UCSD-AML1 (cell line): ENCODE measurements at regions not wholly inside any gene's neighbourhood (a gene's known extent, or its start where the extent isn't known, plus 50 kb on each side); places are given as distances from the start of the nearest gene placed in this dataset.
A peak's percentile ranks its signal among the peaks of the same experiment; 100 is the strongest.

Experiments
- DNase-seq: peaks from one replicate; lab custom pipeline; 2025; ENCODE audit not compliant: unreplicated experiment; lab: John Stamatoyannopoulos, UW

DNA sequence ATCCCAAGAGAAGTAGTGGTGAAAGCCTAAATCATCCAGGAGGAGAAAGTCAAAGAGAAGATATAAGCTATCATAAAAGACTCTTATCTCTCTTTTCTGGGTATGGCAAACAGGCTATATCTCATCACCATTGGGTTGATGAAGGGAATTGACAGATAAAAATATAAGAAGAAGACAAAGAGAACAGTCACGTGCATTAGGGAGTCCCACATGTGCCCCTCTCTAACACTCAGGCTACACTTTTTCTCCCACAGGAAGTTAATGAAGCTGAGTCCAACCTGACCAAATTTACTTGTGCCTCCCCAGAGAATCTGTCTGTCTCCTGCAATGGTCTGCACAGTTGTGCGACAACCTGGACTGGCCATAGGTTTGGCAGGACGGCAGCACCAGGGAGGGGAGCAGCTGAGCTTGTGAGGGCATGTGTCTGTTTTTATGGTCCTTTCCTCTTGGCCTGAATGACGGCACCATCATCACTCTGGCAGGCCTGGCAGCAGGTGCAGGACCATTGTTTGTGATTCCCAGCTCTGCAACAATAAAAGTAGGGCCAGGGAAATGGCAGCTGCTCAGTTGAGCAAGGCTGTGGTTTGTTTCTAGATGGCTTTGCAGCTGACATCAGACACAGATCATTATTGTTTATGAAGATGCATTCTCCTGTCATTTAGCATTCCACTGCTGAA is 144.5 kb upstream of the MCHR2 start:
- DNase-seq: no peak

DNA sequence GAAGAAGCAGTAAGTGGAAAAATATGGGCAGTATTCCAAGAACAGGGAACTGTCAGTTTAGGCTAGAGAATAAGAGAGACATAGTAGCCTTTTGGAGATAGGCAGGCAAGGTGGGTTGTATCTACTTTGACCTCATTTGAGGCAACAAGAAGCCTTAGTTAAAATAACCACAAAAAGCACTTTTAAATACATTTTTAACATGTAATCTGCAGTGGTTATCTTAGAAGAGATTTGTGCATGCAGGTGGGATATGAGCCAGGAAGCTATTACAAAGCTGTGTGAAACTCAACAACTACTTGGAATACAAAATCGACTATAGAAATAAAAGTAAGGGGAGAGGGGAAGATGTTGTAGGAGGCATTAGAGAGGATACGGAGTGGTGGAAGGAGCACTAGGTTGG is 143.7 kb upstream of the MCHR2 start:
- no peak for DNase-seq

DNA sequence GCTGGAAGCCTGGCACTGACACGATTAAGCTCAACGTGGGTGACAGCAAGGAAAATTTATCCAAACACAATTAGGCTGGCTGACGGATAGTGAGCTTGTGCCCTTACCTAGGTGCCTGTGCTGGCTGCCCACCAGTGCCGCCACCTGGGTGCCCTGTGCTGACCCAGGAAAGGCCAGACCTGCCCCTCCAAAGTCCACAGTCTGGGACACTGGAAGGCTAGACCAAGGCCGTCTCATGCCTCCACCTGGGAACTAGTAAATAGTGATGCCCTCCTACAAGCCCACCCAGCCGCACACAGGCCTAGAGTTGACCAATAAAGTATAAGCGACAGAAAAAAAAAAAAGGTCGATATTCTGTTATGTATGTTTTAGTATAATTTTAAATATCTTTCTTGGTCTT is 142.6 kb upstream of the MCHR2 start:
- DNase-seq: no peak

DNA sequence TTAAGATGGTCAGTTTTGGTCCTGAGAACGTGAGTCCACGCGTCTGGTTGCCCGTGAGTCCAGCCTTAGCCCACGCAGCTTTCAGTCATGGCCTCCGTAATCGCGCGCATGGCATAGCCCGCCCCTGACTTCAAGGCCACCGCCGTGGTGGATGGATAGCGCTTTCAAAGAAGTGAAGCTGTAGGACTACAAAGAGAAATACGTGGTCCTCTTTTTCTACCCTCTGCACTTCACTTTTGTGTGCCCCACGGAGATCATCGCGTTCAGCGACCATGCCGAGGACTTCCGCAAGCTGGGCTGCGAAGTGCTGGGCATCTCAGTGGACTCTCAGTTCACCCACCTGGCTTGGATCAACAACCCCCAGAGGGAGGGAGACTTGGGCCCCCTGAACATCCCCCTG is 142.0 kb upstream of the MCHR2 start:
- no peak for DNase-seq

DNA sequence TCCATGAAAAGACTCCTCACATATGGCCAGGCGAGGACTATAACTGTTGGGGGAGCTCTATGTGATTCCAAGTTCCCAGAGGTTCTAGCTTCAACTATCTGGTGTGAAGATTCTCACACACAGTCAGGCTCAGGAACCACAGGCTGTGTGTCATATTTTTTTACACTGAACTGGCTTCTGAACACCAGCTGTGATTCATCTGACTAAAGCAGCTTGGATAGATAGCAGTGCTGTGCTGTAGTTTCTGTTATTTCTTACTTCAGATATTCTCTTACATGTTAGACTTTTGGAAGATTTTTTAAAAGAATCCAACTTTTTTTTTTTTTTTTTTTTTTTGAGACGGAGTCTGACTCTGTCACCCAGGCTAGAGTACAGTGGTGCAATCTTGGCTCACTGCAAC is 140.7 kb upstream of the MCHR2 start:
- no peak for DNase-seq

DNA sequence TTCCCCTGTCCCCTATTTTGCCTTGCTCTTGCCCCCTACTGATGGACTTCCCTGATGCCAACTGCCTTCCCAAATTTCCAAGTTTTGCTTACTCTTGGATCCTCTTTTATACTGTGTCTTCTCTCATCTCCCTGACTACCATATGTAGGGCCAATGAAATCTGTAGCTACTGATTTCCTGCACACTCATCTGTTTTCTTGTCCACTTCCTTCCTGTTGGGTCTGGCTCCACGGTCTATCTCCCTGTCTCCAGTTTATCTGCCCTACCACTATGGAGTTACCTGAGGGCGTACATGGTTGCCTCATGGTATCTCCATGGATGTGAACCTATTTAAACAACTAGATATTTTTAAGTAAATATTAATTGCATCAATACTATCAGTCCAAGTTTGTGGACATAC is 140.3 kb upstream of the MCHR2 start:
- no peak for DNase-seq

DNA sequence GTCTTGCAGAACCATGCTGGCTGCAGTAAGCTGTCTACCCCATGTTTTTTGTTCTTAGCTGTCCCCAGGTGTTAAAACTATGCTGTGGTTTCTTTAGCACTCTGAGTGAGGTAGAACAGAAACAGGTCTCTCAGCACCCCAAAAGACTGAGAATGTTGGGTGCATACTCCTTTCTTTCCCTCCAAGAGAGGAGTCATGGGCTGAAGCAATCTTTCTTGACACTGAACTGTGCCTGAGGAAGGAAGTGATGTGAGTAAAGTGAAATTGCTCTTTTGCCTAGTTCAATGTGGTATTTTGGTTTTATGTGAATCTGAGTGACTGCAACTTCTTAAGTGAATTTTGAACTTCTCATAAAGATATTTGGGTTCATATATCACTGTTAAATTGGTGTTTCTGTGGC is 138.0 kb upstream of the MCHR2 start:
- no peak for DNase-seq

DNA sequence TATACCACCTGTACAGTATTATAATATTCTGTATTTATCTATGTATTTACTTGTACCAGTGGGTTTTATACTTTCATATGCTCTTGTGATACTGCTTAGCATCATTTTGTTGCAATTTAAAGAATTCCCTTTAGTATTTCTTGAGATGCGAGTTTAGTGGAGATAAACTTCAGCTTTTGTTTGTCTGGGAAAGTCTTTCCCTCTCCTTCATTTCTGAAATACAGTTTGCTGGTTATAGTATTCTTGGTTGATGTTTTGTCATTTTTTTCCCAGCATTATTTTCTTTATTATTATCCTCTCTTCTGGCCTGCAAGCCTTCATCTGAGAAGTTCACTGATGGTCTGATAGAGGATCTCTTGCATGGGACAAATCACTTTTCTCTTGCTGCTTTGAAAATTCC is 136.6 kb upstream of the MCHR2 start:
- no peak for DNase-seq

DNA sequence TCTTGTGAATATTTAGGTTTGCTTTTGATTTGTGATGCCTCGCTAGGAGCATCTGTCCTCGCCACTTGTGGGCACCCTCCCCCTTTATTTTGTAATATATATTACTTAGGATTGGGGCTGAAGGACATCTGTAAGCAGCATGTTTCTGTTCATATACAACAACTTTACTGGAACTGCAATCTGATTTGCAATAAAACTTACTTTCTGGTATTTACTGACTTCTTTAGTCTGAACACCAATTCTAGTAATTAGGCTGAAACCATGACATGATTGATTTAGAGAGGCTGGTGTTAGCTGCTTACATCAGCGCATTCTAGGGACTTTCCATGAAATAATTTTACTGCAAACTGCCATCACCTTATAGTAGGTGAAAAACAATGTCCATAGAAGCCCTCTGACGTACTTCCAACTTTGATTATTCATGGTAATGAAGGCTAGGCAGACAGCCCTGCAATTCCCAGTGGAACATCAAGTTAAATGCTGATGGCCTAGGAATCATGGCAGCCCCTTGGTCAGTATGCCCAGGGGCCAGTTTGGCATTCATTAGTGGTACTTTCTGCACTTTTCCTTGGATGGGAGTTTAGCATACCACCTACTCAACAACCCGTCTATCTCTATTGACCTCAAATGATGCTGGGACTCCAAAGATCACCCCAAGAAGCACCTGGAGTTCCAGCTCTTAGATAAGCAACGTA is 132.9 kb upstream of the MCHR2 start:
- no peak for DNase-seq

DNA sequence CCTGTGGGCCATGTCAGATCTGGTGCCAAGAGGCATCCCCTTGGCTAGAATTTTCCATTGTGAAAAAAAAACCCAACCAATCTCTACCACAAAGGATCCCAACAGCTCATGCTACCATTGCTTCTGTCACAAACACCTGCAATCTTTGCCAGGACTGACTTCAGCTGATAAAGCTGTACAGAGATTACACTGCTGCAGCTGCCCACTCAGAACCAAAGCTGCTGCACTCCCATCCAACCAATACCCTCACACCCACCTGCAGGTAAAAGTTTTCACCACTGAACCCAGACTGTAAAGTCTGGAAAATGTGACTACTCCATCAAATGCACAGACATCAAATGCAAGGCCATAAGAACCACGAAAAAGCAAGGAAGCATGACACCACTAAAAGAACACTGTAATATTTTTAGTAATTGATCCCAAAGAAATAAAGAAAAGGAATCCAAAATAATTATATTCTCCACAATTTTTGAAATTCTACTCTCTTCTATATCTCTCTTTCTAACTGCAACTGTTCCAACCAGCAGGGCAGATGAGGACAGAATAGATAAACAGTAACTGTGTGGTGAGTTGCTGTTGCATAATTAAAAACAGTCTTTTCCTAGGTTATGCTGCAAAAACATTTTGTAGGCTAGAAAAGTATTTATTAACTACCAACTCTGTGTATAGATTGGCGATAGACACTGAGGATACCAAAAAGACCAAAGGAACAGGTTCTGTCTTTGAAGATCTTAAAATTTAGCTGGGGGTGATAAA is 128.0 kb upstream of the MCHR2 start:
- DNase-seq: no peak

DNA sequence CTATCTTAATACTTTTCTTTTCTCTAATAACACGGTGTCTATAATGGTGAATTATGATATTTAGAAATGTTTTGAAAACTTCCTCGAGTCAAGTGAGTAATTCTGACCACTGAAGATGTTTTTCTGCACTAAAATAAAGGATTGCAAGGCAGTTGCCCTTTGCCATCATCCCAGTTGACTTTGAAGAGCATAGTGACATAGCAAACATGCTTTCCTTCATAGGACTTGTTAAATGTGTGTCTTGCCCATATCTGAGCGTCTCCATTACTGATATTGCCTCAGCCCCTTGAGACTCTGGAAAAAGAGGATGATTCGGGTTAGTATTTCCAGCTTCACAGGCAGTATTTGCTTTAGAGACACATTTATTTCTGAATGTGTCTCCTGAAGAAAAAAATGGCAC is 125.2 kb upstream of the MCHR2 start:
- no peak for DNase-seq

DNA sequence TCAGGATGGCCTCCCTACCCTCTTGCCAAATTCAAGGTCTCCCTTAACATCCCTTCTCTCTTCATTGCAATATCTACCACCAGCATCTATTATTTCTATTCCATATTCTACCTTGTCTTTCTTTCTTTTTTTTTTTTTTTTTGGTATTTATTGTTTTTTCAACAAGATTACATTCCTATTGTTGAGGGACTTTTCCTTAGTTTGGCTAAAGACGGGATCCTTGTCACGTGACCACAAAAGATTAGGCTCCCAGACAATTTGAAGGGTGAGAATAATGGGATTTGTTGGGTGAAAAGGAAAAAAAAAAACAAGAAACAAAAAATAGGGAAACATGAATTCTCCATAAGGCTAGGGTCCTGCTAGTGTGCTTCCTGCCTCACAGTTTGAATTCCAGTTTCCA is 124.3 kb upstream of the MCHR2 start:
- no peak for DNase-seq

DNA sequence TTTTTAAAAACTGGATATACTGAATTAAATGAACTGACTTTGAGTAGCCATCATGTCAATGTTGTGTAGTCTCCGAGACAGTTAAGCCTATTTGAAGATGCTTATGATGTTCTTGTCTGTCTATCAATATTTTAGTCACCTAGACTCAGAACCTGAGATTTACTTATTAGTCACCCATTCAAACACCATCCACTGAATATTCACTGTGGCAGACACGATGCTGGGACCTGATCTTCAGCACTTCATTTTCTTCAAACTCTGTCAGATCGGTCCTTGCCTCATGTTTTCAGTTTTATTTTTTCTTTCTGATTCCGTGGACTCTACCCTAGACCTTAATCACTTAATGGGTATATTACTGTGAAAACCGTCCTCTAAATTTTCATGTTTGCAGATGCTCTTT is 123.7 kb upstream of the MCHR2 start:
- DNase-seq: no peak

DNA sequence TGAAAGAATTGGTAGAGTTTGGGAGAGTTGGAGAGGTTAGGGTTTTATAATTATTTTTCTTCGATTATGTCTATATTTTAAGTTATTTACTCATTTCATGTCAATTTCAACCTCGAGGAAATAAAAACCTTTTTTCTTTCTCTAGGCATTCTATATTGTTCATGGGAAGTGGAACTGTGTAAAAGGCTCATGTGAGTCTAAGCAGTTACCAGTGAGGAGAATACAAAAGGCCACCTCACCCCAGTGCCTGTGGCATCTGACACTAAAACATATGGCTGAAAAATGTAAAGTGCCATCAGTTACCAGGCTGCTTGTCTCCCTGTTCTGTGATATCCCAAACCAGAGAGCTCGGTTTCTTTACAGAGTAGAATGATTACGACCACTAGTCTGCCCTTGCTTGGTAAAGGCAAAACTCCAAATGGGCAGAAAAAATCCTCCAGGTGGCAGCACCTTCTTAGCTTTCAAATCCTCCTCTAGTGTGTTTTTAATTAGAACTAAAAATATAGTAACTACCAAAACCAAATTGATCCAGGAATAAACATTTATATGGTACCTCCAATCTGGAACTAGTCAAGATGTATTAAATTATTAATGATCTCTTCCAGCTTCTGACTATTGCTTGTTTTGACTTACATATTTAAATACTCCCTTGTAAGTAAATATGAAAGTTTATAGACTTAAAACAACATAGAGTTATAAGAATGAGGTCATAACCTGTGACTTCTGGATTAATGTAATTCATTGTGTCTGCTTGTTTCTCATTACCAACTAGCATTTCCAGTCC is 122.6 kb upstream of the MCHR2 start:
- DNase-seq: peak; percentile 11

DNA sequence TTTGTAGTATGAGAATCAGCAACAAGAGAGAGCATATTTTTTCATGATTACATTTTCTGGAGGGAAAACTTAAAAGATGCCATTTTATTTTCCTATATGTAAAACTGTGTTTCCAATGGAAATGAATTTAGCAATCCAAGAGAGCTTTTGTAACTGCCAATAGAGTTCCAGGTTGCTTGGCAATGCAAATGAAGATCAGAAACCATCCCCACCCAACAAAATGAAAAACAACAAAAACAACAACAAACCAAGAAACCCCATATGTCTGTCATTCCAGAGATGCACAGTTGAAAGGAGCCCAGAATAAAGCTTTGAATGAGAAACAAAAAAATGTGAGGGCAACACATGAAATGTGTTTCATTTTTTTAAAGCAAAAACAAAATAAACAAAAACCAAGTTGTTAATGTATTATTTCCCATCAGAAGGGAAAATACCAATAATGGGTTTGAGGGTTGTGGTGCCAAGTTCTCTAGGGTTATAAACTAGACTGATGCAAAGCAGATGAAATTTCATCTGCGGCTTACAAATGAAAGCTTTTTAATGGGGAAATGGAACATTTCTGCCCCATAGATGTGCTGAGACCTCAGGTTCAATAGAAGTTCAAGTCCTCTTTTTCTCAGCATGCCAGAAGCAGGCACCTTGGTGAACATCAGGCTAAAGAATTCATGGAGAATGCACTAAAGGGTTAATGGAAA is 121.5 kb upstream of the MCHR2 start:
- DNase-seq: no peak

DNA sequence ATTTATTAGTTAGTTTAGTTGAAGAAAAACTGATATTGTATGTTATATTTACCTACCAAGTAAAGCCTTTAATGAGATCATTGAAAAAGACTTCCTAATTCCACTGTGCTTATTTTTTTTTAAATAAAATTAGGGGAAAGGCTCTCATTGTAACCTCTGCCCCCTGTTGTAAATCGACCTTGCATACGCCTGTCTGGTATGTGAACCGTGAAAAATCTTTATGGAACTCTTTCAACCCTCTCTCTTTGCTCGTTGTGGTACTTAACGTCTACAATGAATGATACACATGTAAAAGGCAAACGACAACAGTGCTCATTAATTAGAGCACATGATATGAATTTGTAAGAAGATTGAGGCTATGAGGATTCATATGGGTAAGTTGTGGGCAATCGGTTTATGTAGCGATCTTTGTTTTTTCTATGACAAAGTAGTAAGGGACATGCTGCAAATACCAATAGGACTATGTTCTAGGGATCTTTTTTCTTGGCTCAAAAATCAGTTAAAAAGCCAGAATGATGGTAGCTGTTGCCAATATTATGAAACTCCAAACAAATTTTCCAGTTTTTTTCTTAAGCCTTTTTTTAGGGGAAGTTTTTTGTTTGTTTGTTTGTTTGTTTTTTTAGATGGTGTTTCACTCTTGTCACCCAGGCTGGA is 119.0 kb upstream of the MCHR2 start:
- no peak for DNase-seq

DNA sequence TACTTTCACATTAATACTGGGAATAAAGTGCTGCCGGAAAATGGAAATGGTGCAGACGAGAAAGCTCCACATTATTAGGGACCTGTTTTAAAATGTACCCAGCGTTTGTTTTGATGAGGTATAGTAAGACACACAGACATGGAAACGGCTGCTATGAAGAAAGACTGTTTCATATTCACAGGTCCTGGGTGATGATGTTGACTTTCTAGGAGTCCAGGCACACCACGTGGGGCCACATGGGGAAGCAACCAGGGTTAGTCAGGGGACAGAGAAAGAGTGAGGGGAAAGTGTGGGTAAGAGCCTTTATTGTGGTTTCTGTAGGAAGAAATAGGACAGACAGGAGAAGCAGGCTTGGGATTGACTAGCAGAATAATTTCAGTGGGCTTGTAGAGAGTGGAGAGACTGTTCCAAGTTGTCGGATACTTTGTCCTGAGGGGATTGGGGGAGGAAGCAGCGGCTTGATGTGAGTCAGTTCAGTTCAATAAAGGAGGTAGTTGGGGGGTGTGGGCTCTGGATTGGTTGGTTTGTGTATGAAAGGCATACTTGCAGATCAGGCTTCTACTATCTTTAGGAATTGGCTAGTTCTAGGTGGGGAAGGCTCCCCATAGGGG is 112.0 kb upstream of the MCHR2 start:
- no peak for DNase-seq

DNA sequence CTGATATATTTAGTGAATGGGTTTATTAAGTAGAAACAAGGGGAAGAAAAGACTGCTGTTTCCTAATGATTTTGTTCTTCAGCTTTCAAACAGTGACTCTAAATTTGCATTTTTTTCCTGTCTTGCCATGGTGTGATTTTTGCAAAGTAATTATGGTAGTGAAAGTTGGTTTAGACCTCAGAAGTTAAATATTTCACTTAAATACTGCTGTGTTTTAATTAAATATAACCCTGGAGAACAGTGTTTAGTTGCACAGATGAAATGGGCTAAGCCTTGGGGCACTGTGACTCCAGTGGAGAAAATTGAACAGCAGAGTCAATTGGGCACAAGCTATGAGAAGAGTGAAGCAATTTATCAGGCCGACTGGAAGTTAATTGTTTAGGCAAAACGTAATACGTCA is 111.1 kb upstream of the MCHR2 start:
- DNase-seq: no peak

DNA sequence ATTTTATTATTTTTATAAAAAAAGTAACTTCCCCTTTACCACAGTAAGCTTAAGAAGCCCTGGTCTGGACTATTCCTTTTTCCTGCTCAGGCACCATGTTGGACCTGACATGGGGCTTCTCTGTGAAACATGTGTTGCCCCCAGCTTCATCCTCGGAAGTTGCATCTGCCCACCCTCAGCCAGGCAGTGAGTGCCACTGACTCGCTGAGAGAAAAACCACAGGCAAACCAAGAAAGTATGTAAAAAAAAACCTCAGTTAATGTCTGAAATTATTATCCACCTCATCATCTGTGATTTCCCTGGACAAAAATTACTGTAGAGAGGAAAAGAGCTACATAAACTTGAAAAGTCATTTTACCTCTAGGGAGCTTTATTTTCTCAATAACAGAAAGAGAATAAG is 109.9 kb upstream of the MCHR2 start:
- DNase-seq: no peak

DNA sequence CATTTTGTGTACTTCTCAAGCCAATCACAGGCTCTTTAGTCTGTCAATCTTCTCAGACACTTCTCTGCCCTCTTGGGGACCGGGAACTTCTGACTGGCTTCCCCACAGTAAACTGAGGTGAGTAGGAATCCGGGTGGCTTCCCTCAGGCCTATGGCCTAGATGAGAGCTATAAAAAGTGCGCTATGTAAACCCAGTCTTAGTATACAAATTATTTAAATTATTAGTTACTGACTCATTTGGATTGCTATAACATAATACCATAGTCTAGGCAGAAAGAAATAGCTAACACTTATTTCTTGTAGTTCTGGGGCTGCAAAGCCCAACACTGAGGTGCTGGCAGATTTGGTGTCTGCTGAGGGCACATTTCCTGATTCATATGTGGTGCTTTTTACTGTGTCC is 109.2 kb upstream of the MCHR2 start:
- DNase-seq: no peak
